ENCODE measurements at regions not wholly inside any gene's neighbourhood (a gene's known extent, or its start where the extent isn't known, plus 50 kb on each side); places are given as distances from the start of the nearest gene placed in this dataset.
A peak's percentile ranks its signal among the peaks of the same experiment; 100 is the strongest.
"Not testable (repeated sequence)": the region's sequence is repeated elsewhere in the genome, so short reads cannot be mapped to it uniquely, and the experiment has no call there.

DNA sequence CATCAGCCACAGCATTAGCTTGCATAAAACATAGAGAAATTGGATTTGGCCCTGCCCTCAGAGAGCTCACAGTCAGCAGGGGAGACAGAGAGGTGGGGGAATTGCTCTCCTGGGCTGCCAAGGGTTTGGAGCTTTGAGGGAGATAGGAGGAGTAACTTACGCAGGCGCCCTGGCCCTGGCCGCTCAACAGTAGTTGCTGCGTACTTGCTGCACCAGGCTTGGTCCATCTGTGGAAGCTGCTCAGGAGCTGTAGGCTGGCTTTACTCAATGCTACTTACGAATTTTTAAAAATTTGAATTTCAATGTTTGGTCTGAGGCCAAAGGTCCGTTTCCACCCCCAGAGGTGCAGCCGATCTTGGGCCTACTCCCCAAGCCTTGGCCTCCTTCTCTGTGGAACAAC lies 83.3 kb downstream of the CPZ start:
- TF ChIP-seq, protein P1, sequence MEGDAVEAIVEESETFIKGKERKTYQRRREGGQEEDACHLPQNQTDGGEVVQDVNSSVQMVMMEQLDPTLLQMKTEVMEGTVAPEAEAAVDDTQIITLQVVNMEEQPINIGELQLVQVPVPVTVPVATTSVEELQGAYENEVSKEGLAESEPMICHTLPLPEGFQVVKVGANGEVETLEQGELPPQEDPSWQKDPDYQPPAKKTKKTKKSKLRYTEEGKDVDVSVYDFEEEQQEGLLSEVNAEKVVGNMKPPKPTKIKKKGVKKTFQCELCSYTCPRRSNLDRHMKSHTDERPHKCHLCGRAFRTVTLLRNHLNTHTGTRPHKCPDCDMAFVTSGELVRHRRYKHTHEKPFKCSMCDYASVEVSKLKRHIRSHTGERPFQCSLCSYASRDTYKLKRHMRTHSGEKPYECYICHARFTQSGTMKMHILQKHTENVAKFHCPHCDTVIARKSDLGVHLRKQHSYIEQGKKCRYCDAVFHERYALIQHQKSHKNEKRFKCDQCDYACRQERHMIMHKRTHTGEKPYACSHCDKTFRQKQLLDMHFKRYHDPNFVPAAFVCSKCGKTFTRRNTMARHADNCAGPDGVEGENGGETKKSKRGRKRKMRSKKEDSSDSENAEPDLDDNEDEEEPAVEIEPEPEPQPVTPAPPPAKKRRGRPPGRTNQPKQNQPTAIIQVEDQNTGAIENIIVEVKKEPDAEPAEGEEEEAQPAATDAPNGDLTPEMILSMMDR (conservative IDR thresholded peaks at IDR 0.05; ENCODE audit: low read depth, low read length): no peak
- no peak overlapping the region for H3K4me3 ChIP-seq (ENCODE audit: low read depth, low read length)
- DNase-seq (ENCODE audit: low read depth): no peak

DNA sequence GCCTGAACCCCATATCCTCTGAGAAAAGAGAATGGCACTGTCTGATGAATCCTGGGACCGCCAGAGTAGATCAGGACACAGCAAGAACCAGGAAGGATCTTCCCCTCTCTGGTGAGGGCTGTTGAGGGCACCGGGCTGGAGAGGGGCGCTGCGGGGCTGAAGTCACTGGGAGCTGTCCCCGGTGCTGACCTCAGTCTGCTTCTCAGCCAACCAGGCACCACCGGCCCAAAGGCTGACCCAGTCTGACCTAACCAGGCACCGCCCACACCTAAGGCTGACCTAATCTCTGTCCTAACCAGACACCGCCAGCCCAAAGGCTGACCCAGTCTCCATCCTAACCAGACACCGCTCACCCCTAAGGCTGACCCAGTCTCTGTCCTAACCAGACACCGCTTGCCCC lies 82.8 kb downstream of the CPZ start:
- DNase-seq (ENCODE audit: low read depth): peak; percentile 4
- H3K4me3 ChIP-seq (ENCODE audit: low read depth, low read length): no peak overlapping the region
- TF ChIP-seq, protein P1 (conservative IDR thresholded peaks at IDR 0.05; ENCODE audit: low read depth, low read length): no peak

DNA sequence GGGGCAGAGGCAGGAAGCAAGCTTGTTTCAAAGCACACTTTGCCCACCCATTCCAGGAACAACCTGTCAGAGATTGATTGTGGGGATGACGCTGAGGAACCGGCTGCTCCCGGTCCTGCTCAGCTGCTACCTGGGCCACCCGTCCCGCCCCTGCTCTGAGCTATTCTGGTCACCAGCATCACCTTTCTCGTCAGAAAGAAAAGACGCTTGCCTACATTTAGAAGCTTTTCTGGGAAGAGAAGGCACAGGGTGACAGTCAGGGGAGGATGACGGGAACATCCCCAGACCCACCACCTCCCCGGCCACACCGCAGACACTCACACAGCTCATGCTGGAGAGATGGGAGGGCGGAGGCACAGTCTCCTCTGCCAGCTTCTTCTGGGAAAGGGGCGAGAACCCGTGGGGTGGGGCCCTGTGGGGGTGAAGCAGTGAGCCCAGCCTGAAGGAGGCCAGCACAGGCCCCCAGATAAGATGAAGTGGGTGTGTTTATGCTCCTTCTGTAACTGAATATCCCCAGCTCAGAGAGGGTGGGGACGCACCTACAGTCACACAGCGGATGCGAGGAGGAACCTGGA lies 81.8 kb downstream of the CPZ start:
- H3K4me3 ChIP-seq (ENCODE audit: low read depth, low read length): no peak overlapping the region
- TF ChIP-seq, protein P1 (conservative IDR thresholded peaks at IDR 0.05; ENCODE audit: low read depth, low read length): no peak
- DNase-seq (ENCODE audit: low read depth): no peak

DNA sequence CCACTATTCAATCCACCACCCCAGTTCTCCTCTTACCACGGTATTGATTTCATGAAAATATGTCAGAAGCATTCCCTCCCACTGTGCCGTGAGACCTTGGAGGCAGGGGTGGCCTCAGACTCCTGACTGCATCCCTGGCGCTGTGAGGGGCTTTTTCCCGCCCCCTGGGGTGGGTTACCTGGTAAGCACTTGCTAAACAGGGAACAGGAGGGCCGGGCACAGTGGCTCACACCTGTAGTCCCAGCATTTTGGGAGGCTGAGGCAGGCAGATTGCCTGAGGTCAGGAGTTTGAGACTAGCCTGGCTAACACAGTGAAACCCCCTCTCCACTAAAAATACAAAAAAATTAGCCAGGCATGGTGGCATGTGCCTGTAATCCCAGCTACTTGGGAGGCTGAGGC lies 80.5 kb downstream of the CPZ start:
- DNase-seq (ENCODE audit: low read depth): not testable (repeated sequence)

DNA sequence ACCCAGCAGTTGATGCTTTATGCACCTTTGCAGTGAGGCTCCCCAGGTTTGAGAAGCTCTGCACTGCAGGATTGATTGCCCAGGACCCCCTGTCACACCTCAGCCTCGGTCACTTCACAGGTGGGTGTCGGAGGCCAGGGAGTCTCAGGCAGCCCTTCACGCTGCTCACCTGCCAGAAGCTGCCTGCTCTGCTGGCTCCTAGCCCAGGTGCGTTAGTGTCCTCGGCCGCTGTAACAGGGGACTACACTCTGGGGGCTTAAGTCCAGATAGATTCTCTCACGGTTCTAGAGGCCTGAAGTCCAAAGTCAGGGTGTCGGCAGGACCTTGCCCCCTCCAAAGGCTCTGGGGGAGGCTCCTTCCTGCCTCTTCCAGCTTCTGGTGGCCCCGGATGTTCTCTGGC lies 79.9 kb downstream of the CPZ start:
- no peak for DNase-seq (ENCODE audit: low read depth)
- no peak overlapping the region for H3K4me3 ChIP-seq (ENCODE audit: low read depth, low read length)
- TF ChIP-seq, protein P1 (conservative IDR thresholded peaks at IDR 0.05; ENCODE audit: low read depth, low read length): no peak

More for the DNA sequence above, 80.5 kb downstream of the CPZ start:
- H3K4me3 ChIP-seq (ENCODE audit: low read depth, low read length): not testable (repeated sequence)

DNA sequence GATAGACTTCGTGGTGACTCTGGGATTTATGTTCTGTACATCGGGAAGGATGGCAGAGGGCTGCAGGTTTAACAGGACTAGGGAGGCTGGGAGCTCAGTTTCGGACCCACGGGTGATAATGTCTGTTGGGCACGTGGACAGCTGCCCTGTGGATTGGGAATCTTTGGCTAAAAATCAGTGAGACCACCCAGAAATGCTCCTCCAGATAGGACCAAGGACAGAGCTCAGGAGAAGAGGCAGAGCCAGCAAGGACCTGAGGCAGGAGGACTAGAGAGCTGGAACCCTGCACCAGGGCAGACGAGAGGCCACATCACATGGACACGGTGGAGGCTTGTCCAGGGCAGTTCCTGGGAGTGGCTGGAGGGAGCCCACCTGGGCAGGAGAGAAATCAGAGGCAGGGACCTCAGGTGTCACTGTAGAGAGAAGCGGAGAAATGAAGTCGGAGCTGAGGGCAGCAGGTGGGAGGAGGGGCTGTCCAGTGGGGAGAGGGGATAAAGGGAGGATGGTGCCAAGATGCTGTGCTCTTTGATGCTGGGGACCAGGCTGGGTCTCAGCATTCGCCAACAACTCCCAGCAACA lies 79.2 kb downstream of the CPZ start:
- DNase-seq (ENCODE audit: low read depth): no peak
- TF ChIP-seq, protein P1 (conservative IDR thresholded peaks at IDR 0.05; ENCODE audit: low read depth, low read length): no peak
- H3K4me3 ChIP-seq (ENCODE audit: low read depth, low read length): no peak overlapping the region
